Upper lobe of right lung (tissue), 1 donor: ENCODE measurements at regions not wholly inside any gene's neighbourhood (a gene's known extent, or its start where the extent isn't known, plus 50 kb on each side); places are given as distances from the start of the nearest gene placed in this dataset.

Source experiments
- ATAC-seq: fragments of 200-7000 bp; cut with Tn5 transposase; one replicate; pipeline ENCODE4 v1.9.1; 2020; ENCODE audit warnings: mild to moderate bottlenecking, moderate library complexity
- DNase-seq: peaks from one replicate; pipeline ENCODE4 v3.0.0-alpha.2; 2020
- H3K27ac ChIP-seq: fragments of 200-600 bp; one replicate; pipeline ENCODE4 v1.8.0; 2022
- H3K27me3 ChIP-seq: fragments of 200-600 bp; one replicate; pipeline ENCODE4 v1.8.0; 2022; ENCODE audit warnings: mild to moderate bottlenecking
- H3K36me3 ChIP-seq: fragments of 200-600 bp; one replicate; pipeline ENCODE4 v1.8.0; 2022
- H3K4me1 ChIP-seq: fragments of 200-600 bp; one replicate; pipeline ENCODE4 v1.8.0; 2022
- H3K4me3 ChIP-seq: fragments of 200-600 bp; one replicate; pipeline ENCODE4 v1.8.0; 2022; ENCODE audit warnings: mild to moderate bottlenecking
- H3K9me3 ChIP-seq: fragments of 200-600 bp; one replicate; pipeline ENCODE4 v1.8.0; 2022
- CTCF ChIP-seq: fragments of 200-600 bp; IDR thresholded peaks from one replicate; pipeline ENCODE4 v1.8.0; 2022; ENCODE audit warnings: antibody characterized with exemption
- intact Hi-C: fragments of 100-400 bp; cut with DNase I; formaldehyde crosslinking; loops from one replicate; pipeline ENCODE4 v1.11.0; 2022
- donor health status: DM: no; HTN: yes; CAD: no; lungs with severe emphysema.

DNA sequence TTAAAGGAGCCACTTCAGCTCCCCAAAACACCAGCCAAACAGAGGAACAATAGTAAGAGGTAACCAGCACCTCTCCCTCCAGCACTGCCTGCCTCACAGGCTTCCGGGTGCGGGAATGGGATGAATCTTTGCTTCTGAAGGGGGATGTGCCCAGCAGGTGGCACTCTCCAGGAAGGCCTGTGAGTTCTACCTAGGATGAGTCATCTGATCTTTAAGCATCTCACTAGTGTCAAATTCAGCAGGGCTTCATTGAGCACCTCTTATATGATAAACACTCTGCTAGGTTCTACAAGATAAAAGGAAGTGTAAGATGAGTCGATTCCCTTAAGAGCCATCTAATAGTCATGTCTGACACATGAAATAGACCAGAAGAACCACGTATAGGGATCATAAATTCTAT, 237.4 kb upstream of the UMPS start:
- no peak overlapping the region for H3K4me3 ChIP-seq
- intact Hi-C loops: no loop called here
- H3K9me3 ChIP-seq: no peaks in the 10 kb centered on the region
- peak; percentile 34 for TF ChIP-seq CTCF
- H3K27me3 ChIP-seq: no peaks in the 10 kb centered on the region
- H3K27ac ChIP-seq: no peak overlapping the region
- no peaks in the 10 kb centered on the region for H3K36me3 ChIP-seq
- DNase-seq (no peak), ATAC-seq (peak; percentile 60)
- no peaks in the 10 kb centered on the region for H3K4me1 ChIP-seq

GRCh38 chr3:124496061-124496460, 234.2 kb upstream of the UMPS start:
- Histone ChIP-seq H3K4me1 (no peaks in the 10 kb centered on the region), H3K27ac (no peak overlapping the region), H3K4me3 (no peak overlapping the region), H3K9me3 (no peaks in the 10 kb centered on the region), H3K36me3 (no peaks in the 10 kb centered on the region), H3K27me3 (no peaks in the 10 kb centered on the region)
- DNase-seq (no peak), ATAC-seq (no peak)
- intact Hi-C loops: no loop called here
- TF ChIP-seq CTCF: no peak

GRCh38 chr3:124497487-124497886, 232.8 kb upstream of the UMPS start:
- H3K4me3 ChIP-seq: no peak overlapping the region
- H3K4me1 ChIP-seq: no peaks in the 10 kb centered on the region
- DNase-seq: no peak
- no peak overlapping the region for H3K27ac ChIP-seq
- no peaks in the 10 kb centered on the region for H3K9me3 ChIP-seq
- TF ChIP-seq CTCF: no peak
- H3K27me3 ChIP-seq: no peaks in the 10 kb centered on the region
- intact Hi-C loops: no loop called here
- H3K36me3 ChIP-seq: no peaks in the 10 kb centered on the region
- ATAC-seq: no peak

DNA sequence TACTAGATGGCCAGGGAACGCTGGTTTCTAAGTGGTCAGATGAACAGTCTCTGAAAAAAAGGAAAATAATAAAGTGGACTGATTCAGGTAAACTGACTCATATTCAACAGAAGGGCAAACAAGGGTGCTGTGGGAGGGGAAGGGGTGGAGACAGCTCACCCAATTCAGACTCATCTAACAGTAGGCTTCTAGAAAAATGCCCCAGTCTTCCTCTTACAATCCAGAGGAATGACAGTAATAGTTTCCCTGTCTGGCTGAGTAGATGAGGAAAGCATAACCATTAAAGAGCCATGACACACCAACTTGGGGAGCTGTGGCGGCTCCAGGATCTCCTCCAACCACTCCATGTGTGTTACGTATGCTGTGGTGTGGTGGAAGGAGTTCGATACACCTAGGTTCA, 231.4 kb upstream of the UMPS start:
- Histone ChIP-seq H3K27me3 (no peaks in the 10 kb centered on the region), H3K36me3 (no peaks in the 10 kb centered on the region), H3K9me3 (no peaks in the 10 kb centered on the region), H3K4me3 (no peak overlapping the region), H3K27ac (no peak overlapping the region), H3K4me1 (no peaks in the 10 kb centered on the region)
- intact Hi-C loops: no loop called here
- TF ChIP-seq CTCF: no peak
- DNase-seq (no peak), ATAC-seq (no peak)

GRCh38 chr3:124504332-124505059, 225.8 kb upstream of the UMPS start:
- Histone ChIP-seq H3K9me3 (no peaks in the 10 kb centered on the region), H3K27ac (no peak overlapping the region), H3K4me1 (no peaks in the 10 kb centered on the region), H3K36me3 (no peaks in the 10 kb centered on the region), H3K4me3 (no peak overlapping the region), H3K27me3 (no peaks in the 10 kb centered on the region)
- ATAC-seq (peak; percentile 83), DNase-seq (peak; percentile 66)
- no peak for TF ChIP-seq CTCF
- intact Hi-C loops: no loop called here

DNA sequence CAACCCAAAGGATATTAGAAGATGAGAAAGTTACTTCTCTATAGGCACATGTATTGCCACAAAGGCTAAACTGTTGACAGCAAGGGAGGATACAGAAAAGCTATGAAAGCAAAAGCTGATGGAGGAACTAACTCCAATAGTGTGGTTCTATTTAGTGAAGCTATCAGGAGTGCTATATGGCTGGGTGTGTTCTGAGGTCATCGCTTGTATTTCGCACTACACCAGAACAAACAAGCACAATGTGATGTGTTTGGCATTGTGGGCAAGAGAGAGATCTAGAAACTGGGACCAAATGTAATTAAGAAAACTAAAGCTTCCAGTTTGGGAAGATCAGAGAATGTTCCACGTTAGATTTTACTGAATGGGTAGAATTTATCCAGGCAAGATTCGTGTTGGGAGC, 220.4 kb upstream of the UMPS start:
- Histone ChIP-seq H3K36me3 (no peaks in the 10 kb centered on the region), H3K27me3 (no peaks in the 10 kb centered on the region), H3K4me3 (no peak overlapping the region), H3K9me3 (no peaks in the 10 kb centered on the region), H3K4me1 (no peaks in the 10 kb centered on the region), H3K27ac (no peak overlapping the region)
- intact Hi-C loops: no loop called here
- ATAC-seq: no peak
- DNase-seq: no peak
- no peak for TF ChIP-seq CTCF
